Dedifferentiated amniotic fluid mesenchymal stem cell (primary cell): ENCODE measurements at regions not wholly inside any gene's neighbourhood (a gene's known extent, or its start where the extent isn't known, plus 50 kb on each side); places are given as distances from the start of the nearest gene placed in this dataset.

Experiments used
- DNase-seq: peaks from one replicate; pipeline ENCODE4 v3.0.0-alpha.2; 2016; ENCODE audit errors: extremely low spot score

- no peak for DNase-seq
These were observed 168.4 kb upstream of the EDNRA start for GRCh38 chr4:147312376-147313046.

GRCh38 chr4:147313108-147313507, 167.8 kb upstream of the EDNRA start:
- DNase-seq = no peak

DNA sequence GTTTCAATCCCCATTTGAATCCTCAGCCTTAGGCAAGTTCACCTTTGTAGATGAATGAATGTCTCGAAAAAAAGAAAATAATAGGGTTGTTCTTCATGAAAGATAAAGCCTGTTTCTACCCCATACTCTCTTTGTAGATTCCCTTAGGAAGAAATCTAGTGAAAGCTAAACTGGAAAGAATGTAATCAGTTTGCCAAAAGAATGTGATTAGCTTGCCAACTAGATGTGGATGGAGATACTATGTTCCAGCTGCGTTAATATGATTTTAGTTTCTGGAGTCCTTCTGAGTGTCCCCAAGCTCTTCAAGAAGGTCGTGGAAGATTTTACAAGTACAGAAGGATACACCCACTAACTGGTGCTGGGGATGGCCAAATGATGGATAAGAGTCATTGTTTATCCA, 162.3 kb upstream of the EDNRA start:
- peak; percentile 41 for DNase-seq

- peak; percentile 51 for DNase-seq
These were observed 155.3 kb upstream of the EDNRA start for GRCh38 chr4:147325571-147325981.

- DNase-seq = peak; percentile 27
These were observed 154.3 kb upstream of the EDNRA start for GRCh38 chr4:147326591-147326990.

- no peak for DNase-seq
These were observed 153.6 kb upstream of the EDNRA start for GRCh38 chr4:147327322-147327721.

DNA sequence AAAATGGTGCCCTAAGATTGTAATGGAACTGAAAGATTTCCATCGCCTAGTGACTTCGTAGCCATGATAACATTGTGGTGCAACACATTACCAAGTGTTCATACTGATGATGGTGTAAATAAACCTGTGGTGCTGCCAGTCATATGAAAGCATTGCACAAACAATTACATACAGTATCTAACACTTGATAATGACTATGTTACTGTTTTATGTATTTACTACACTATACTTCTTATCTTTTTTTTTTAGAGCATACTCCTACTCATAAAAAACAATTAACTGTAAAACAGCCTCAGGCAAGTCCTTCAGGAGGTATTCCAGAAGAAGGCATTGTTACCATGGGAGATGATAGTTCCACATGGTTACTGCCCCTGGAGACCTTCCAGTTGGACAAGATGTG, 152.7 kb upstream of the EDNRA start:
- no peak for DNase-seq

DNA sequence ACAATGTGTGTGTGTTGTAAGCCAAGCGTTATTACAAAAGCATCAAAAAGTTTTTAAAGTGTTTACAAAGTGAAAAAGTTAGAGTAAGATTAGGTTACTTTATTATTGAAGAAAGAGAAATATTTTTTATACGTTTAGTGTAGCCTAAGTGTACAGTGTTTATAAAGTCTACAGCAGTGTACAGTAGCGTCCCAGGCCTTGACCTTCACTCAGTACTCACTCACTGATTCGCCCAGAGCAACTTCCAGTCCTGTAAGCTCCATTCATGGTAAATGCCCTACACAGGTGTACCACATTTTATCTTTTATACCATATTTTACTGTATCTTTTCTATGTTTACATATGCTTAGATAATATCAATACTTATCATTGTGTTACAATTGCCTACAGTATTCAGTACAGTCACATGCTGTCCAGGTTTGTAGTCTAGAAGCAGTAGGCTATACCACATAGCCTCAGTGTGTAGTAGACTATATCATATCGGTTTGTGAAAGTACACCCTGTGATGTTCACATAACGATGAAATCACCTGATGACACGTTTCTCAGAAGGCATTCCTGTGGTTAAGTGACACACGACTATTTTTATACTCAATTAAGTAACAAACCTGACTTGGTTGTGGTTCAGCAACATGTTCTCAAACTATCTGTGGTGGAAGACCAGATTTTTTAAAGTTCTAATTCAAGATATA, 152.0 kb upstream of the EDNRA start:
- no peak for DNase-seq

GRCh38 chr4:147332091-147332490, 148.8 kb upstream of the EDNRA start:
- DNase-seq = no peak

DNA sequence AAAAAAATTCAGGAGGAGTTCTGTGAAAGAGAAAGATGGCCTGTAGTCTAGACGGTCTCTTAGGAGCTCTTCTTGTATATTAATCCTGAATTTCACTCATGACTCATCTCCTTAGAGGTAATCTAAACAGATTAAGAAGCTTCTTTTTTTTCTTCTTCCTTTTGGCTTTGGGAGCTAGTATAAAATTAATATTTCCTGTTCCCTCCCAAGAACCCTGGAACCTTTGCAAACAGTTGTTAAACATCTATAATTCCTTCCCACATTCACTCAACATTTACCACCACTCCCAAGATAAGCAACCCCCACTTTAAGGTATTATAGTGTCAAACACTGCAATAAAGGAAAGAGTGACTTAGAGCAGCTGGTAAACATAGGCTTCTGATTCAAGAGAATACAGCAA, 146.4 kb upstream of the EDNRA start:
- DNase-seq = peak; percentile 20

DNA sequence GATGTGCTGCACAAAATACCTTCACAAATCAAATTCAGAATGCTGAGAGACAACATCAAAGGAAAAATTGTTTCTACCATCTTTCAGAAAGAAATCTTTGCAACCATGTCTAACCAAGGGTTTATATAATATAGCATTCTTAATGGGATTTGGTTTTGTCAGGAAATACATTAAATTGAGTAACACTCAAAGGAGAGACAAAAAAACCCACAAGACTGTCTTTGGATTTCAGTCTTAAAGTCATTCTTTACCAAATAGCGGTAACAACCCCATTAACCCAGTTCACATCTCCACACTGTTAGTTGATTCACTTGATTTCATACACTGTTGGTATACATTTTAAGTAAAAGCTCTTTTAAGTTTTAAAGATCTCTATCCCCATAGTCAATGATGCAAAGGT, 145.7 kb upstream of the EDNRA start:
- no peak for DNase-seq

DNA sequence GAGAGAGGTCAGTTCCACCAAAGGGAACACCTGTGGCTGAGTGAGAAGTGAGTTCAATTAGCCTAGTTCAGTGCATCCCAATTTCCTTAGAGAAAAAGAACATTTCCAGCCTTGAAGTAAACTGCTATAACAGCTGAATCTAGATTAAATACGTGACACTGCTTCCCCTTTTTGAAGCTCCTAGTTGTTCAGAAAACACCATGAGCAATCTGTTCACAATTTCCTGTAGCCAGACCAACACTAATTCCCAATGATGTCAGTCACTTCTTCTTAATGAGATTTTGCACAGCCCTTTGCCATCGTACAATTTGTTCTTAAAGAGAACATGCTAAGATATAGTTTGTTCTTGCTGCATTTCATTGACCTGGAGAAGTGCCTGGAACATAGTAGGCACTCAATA, 144.6 kb upstream of the EDNRA start:
- no peak for DNase-seq

GRCh38 chr4:147339100-147339499, 141.8 kb upstream of the EDNRA start:
- no peak for DNase-seq

DNA sequence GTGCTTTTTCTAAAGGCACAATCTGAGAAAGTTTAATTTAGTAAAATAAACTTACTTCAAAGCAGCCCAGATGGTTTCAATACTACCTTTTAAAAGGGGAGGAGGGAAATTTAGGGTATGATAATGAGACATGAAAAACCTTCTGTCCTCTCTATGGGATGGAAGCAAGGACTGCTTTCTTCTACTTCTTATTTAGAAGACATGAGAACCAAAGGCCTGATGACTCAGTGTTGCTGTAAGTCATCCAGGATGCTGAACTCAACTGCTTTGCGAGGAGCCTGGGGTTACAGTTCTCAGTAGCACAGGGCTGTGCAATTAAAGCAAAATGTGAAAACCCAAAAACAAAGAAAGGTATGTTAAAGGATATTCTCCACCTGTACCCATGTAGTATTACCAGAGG, 140.8 kb upstream of the EDNRA start:
- DNase-seq = peak; percentile 56

DNA sequence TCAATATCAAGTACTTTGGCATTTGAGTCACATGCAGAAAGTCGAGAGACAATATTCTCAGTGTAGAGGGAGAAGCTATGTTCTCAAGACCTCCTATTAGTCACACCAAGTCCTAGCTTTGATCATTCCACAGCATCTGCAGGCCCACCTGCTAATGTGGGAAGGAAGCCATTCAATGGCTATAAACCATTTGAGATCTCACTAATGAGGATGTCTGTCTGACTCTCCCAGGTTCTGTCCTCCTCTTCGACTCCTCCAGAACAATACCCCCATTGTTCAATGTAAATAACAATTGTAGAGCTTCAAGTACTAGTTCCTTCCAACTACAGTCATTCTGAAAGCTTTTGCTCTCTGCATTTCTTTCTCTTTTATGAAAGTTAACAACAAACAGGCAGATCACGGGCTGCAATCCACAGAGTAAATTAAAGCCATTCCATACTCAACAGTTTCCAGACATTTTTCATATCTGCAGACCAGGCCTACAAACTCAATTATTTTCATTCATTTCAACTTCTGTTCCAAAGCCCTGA, 140.2 kb upstream of the EDNRA start:
- no peak for DNase-seq

DNA sequence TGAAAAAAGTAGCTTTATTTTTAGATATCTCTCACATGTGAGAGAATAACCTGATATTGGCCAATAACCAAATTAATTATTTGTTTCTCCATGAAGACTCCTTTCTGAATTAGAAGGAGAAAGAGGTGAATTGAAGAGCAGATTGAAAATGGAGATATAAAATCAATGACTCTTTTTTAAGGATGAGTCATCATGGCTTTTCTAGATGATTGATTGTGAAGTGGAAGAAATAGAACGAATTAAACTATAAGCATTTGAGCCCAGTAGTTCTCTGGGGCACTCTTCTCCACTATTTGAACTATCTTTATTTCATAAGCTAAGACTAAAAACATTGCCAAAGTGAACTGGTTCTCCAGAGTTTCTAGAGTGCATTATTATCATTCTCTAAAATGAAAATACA, 137.2 kb upstream of the EDNRA start:
- no peak for DNase-seq

DNA sequence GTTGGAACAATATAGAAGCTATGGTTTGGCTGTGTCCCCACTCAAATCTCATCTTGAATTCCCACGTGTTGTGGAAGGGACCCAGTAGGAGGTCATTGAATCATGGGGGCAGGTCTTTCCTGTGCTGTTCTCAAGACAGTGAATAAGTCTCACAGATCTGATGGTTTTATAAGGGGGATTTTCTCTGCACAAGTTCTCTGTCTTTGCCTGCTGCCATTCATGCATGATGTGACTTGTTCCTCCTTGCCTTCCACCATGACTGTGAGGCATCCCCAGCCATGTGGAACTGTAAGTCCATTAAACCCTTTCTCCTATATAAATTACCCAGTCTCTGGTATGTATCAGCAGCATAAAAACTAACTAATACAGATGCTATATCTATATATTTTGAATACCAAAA, 135.2 kb upstream of the EDNRA start:
- no peak for DNase-seq

DNA sequence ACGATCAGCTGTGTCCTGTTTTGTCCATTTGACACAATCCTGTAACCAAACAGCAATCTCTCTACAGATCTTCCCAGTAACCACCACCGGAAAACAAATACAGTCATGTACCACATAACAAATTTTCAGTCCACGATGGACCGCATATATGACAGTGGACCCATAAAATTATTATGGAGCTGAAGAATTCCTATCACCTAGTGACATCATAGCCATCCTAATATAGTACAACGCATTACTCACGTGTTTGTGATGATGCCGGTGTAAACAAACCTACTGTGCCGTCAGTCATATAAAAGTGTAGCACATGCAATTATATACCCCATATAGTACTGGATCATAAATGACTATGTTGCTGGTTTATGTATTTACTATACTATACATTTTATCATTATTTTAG, 133.7 kb upstream of the EDNRA start:
- no peak for DNase-seq

GRCh38 chr4:147349193-147349592, 131.7 kb upstream of the EDNRA start:
- DNase-seq = no peak

DNA sequence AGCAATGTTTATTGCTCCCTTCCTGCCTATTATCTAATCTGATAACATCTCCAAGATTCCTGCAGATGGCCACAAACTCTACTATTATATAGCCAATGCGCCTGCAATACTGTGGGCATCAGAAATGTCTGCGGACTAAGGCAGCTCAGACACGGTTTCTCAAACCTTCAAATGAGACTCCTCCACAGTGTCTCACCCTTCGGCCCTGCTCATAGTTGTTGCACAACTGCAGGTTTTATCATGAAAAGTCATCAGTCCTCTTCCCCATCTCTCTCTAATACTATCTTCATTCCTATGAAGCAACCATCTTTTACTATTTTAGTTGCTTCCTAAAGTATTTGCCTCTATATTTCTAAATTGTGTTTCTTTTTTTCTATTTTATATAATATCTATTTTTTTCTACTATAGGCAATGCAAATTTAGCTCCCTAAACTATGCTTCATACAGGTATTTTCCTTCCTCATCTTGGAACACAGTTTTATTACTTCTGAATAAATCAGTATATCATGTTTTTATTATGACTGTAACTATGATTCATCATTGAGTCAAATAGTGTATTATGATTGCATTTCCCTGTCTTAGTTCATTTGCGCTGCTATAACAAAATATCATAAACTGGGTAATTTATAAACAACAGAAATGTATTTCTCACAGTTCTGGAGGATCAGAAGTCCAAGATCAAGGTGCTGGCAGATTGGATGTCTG, 129.7 kb upstream of the EDNRA start:
- DNase-seq = no peak

DNA sequence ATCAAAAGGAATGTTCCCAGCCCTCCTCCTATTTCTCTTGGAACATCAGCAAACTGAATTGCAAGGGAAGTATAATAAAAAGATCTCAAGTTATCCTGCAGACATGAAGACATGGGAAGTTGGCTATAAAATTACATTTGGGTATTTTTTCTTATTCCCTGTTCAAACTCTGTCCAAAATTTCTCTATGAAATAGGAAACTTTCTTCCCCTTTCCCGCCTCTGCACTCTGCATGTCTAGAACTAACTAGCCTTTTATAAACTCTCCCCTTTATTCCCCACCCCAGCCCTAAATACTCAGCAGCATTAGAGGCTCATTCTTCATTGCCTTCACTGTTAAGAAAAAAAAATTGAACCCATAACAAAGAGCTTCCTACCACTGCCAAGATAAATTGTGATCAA, 126.7 kb upstream of the EDNRA start:
- DNase-seq = no peak

- DNase-seq = no peak
These were observed 125.8 kb upstream of the EDNRA start for GRCh38 chr4:147355032-147355656.
